ENCODE measurements at regions not wholly inside any gene's neighbourhood (a gene's known extent, or its start where the extent isn't known, plus 50 kb on each side); places are given as distances from the start of the nearest gene placed in this dataset.

GRCh38 chr12:59093073-59093772, 172.9 kb upstream of the LRIG3 start:
- Histone ChIP-seq H3K9me3 (ENCODE audit: control insufficient read depth, low read length) (no peaks in the 10 kb centered on the region), H3K4me1 (ENCODE audit: control insufficient read depth, insufficient read depth, low read length) (peaks cover 8% of the 10 kb centered on the region), H3K27ac (ENCODE audit: low read depth, low read length) (no peak overlapping the region), H3K4me3 (ENCODE audit: low read length) (no peak overlapping the region), H3K9ac (ENCODE audit: extremely low read depth, low read length, poor library complexity, severe bottlenecking) (no peak overlapping the region), H3K36me3 (ENCODE audit: control insufficient read depth, insufficient read depth, low read length) (no peaks in the 10 kb centered on the region), H3K27me3 (ENCODE audit: control insufficient read depth, insufficient read depth, low read length, poor library complexity, severe bottlenecking) (no peaks in the 10 kb centered on the region)
- 92 to 100% methylated on average over 1 of the region's 1 CpG for WGBS, 2 experiments (ENCODE audit: insufficient coverage in 1 of 2, insufficient read length in 1 of 2)
- Mint-ChIP-seq H3K27ac (no peak overlapping the region), H3K27me3 (ENCODE audit: insufficient read depth) (no peaks in the 10 kb centered on the region), H3K9me3 (no peaks in the 10 kb centered on the region), H3K36me3 (ENCODE audit: low read depth) (no peaks in the 10 kb centered on the region), H3K4me3 (no peak overlapping the region), H3K4me1 (peaks cover 17% of the 10 kb centered on the region)
- DNase-seq: no peak
- no peak for TF ChIP-seq CTCF (conservative IDR thresholded peaks at IDR 0.05)

- Mint-ChIP-seq H3K9me3 (no peaks in the 10 kb centered on the region), H3K27ac (peak overlapping the region; percentile 81), H3K4me3 (no peak overlapping the region), H3K27me3 (ENCODE audit: insufficient read depth) (no peaks in the 10 kb centered on the region), H3K4me1 (peaks cover 60% of the 10 kb centered on the region), H3K36me3 (ENCODE audit: low read depth) (no peaks in the 10 kb centered on the region)
- DNase-seq: peak; percentile 63
- Histone ChIP-seq H3K9ac (ENCODE audit: extremely low read depth, low read length, poor library complexity, severe bottlenecking) (no peak overlapping the region), H3K4me3 (ENCODE audit: low read length) (no peak overlapping the region), H3K27me3 (ENCODE audit: control insufficient read depth, insufficient read depth, low read length, poor library complexity, severe bottlenecking) (no peaks in the 10 kb centered on the region), H3K9me3 (ENCODE audit: control insufficient read depth, low read length) (no peaks in the 10 kb centered on the region), H3K4me1 (ENCODE audit: control insufficient read depth, insufficient read depth, low read length) (peaks cover 37% of the 10 kb centered on the region), H3K36me3 (ENCODE audit: control insufficient read depth, insufficient read depth, low read length) (no peaks in the 10 kb centered on the region), H3K27ac (ENCODE audit: low read depth, low read length) (no peak overlapping the region)
- WGBS, 2 experiments (ENCODE audit: insufficient coverage in 1 of 2, insufficient read length in 1 of 2): 67 to 70% methylated on average over 4 to 5 of the region's 5 CpGs
- no peak for TF ChIP-seq CTCF (conservative IDR thresholded peaks at IDR 0.05)
Observed at GRCh38 chr12:59088673-59089072, 168.4 kb upstream of the LRIG3 start.

GRCh38 chr12:59087691-59088090, 167.4 kb upstream of the LRIG3 start:
- H3K9me3 Mint-ChIP-seq: no peaks in the 10 kb centered on the region
- no peak for TF ChIP-seq CTCF (conservative IDR thresholded peaks at IDR 0.05)
- Histone ChIP-seq H3K27ac (ENCODE audit: low read depth, low read length) (no peak overlapping the region), H3K36me3 (ENCODE audit: control insufficient read depth, insufficient read depth, low read length) (no peaks in the 10 kb centered on the region), H3K27me3 (ENCODE audit: control insufficient read depth, insufficient read depth, low read length, poor library complexity, severe bottlenecking) (no peaks in the 10 kb centered on the region), H3K9me3 (ENCODE audit: control insufficient read depth, low read length) (no peaks in the 10 kb centered on the region), H3K9ac (ENCODE audit: extremely low read depth, low read length, poor library complexity, severe bottlenecking) (no peak overlapping the region), H3K4me1 (ENCODE audit: control insufficient read depth, insufficient read depth, low read length) (peaks cover 40% of the 10 kb centered on the region), H3K4me3 (ENCODE audit: low read length) (no peak overlapping the region)
- H3K27me3 Mint-ChIP-seq (ENCODE audit: insufficient read depth): no peaks in the 10 kb centered on the region
- no peak overlapping the region for H3K4me3 Mint-ChIP-seq
- H3K4me1 Mint-ChIP-seq: peaks cover 66% of the 10 kb centered on the region
- H3K36me3 Mint-ChIP-seq (ENCODE audit: low read depth): no peaks in the 10 kb centered on the region
- WGBS, 2 experiments (ENCODE audit: insufficient coverage in 1 of 2, insufficient read length in 1 of 2): 84 to 85% methylated on average over 3 of the region's 3 CpGs
- H3K27ac Mint-ChIP-seq: no peak overlapping the region
- no peak for DNase-seq

Measured in endodermal cell (in vitro differentiated cells).